ENCODE measurements at regions not wholly inside any gene's neighbourhood (a gene's known extent, or its start where the extent isn't known, plus 50 kb on each side); places are given as distances from the start of the nearest gene placed in this dataset.

- TF ChIP-seq GATA1 (IDR thresholded peaks at IDR 0.05; ENCODE audit: low read depth, low read length): no peak
- no peak for TF ChIP-seq POLR2A (IDR thresholded peaks at IDR 0.05; ENCODE audit: low read length)
- DNase-seq: no peak
Measured at GRCh38 chr14:103255555-103255954, 78.5 kb upstream of the EIF5 start.

- TF ChIP-seq GATA1 (IDR thresholded peaks at IDR 0.05; ENCODE audit: low read depth, low read length) (no peak), POLR2A (IDR thresholded peaks at IDR 0.05; ENCODE audit: low read length) (no peak)
- DNase-seq: no peak
Measured at GRCh38 chr14:103256406-103256805, 77.6 kb upstream of the EIF5 start.

- TF ChIP-seq GATA1 (IDR thresholded peaks at IDR 0.05; ENCODE audit: low read depth, low read length) (no peak), POLR2A (IDR thresholded peaks at IDR 0.05; ENCODE audit: low read length) (no peak)
- no peak for DNase-seq
Measured at GRCh38 chr14:103257211-103257962, 76.7 kb upstream of the EIF5 start.

GRCh38 chr14:103258211-103258610 is 75.8 kb upstream of the EIF5 start:
- TF ChIP-seq GATA1 (IDR thresholded peaks at IDR 0.05; ENCODE audit: low read depth, low read length) (no peak), POLR2A (IDR thresholded peaks at IDR 0.05; ENCODE audit: low read length) (no peak)

GRCh38 chr14:103259184-103259583 is 74.9 kb upstream of the EIF5 start:
- no peak for TF ChIP-seq POLR2A (IDR thresholded peaks at IDR 0.05; ENCODE audit: low read length)
- no peak for TF ChIP-seq GATA1 (IDR thresholded peaks at IDR 0.05; ENCODE audit: low read depth, low read length)
- DNase-seq: no peak

More at GRCh38 chr14:103258211-103258610, 75.8 kb upstream of the EIF5 start:
- no peak for DNase-seq

- no peak for TF ChIP-seq GATA1 (IDR thresholded peaks at IDR 0.05; ENCODE audit: low read depth, low read length)
- no peak for DNase-seq
Measured at GRCh38 chr14:103259801-103260628, 74.0 kb upstream of the EIF5 start.

GRCh38 chr14:103260629-103261124 is 73.4 kb upstream of the EIF5 start:
- TF ChIP-seq POLR2A (IDR thresholded peaks at IDR 0.05; ENCODE audit: low read length) (no peak), GATA1 (IDR thresholded peaks at IDR 0.05; ENCODE audit: low read depth, low read length) (no peak)
- no peak for DNase-seq

- TF ChIP-seq POLR2A (IDR thresholded peaks at IDR 0.05; ENCODE audit: low read length): no peak
- no peak for TF ChIP-seq GATA1 (IDR thresholded peaks at IDR 0.05; ENCODE audit: low read depth, low read length)
- DNase-seq: no peak
Measured at GRCh38 chr14:103267226-103267910, 66.7 kb upstream of the EIF5 start.

- TF ChIP-seq GATA1 (IDR thresholded peaks at IDR 0.05; ENCODE audit: low read depth, low read length) (no peak), POLR2A (IDR thresholded peaks at IDR 0.05; ENCODE audit: low read length) (no peak)
- no peak for DNase-seq
Measured at GRCh38 chr14:103271189-103271588, 62.8 kb upstream of the EIF5 start.

- DNase-seq: no peak
- TF ChIP-seq POLR2A (IDR thresholded peaks at IDR 0.05; ENCODE audit: low read length) (no peak), GATA1 (IDR thresholded peaks at IDR 0.05; ENCODE audit: low read depth, low read length) (no peak)
Measured at GRCh38 chr14:103273145-103273744, 60.8 kb upstream of the EIF5 start.

GRCh38 chr14:103273745-103274615 is 60.1 kb upstream of the EIF5 start:
- no peak for TF ChIP-seq POLR2A (IDR thresholded peaks at IDR 0.05; ENCODE audit: low read length)
- no peak for TF ChIP-seq GATA1 (IDR thresholded peaks at IDR 0.05; ENCODE audit: low read depth, low read length)
- DNase-seq: no peak

GRCh38 chr14:103275000-103275399 is 59.0 kb upstream of the EIF5 start:
- TF ChIP-seq GATA1 (IDR thresholded peaks at IDR 0.05; ENCODE audit: low read depth, low read length) (no peak), POLR2A (IDR thresholded peaks at IDR 0.05; ENCODE audit: low read length) (no peak)
- no peak for DNase-seq

GRCh38 chr14:103277931-103278330 is 56.1 kb upstream of the EIF5 start:
- TF ChIP-seq GATA1 (IDR thresholded peaks at IDR 0.05; ENCODE audit: low read depth, low read length) (no peak), POLR2A (IDR thresholded peaks at IDR 0.05; ENCODE audit: low read length) (no peak)
- no peak for DNase-seq

Data from erythroblast (primary cell).